ENCODE measurements at regions not wholly inside any gene's neighbourhood (a gene's known extent, or its start where the extent isn't known, plus 50 kb on each side); places are given as distances from the start of the nearest gene placed in this dataset.

GRCh38 chr4:136002316-136002715 lies 1530.0 kb downstream of the PCDH18 start (continued):
- TF ChIP-seq, protein P1, sequence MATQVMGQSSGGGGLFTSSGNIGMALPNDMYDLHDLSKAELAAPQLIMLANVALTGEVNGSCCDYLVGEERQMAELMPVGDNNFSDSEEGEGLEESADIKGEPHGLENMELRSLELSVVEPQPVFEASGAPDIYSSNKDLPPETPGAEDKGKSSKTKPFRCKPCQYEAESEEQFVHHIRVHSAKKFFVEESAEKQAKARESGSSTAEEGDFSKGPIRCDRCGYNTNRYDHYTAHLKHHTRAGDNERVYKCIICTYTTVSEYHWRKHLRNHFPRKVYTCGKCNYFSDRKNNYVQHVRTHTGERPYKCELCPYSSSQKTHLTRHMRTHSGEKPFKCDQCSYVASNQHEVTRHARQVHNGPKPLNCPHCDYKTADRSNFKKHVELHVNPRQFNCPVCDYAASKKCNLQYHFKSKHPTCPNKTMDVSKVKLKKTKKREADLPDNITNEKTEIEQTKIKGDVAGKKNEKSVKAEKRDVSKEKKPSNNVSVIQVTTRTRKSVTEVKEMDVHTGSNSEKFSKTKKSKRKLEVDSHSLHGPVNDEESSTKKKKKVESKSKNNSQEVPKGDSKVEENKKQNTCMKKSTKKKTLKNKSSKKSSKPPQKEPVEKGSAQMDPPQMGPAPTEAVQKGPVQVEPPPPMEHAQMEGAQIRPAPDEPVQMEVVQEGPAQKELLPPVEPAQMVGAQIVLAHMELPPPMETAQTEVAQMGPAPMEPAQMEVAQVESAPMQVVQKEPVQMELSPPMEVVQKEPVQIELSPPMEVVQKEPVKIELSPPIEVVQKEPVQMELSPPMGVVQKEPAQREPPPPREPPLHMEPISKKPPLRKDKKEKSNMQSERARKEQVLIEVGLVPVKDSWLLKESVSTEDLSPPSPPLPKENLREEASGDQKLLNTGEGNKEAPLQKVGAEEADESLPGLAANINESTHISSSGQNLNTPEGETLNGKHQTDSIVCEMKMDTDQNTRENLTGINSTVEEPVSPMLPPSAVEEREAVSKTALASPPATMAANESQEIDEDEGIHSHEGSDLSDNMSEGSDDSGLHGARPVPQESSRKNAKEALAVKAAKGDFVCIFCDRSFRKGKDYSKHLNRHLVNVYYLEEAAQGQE (IDR thresholded peaks at IDR 0.05; ENCODE audit: low read depth), result no peak
- TF ChIP-seq EGR1 (IDR thresholded peaks at IDR 0.05; ENCODE audit: low read depth) (no peak), CTCF (IDR thresholded peaks at IDR 0.05 in 2 of 3, conservative IDR thresholded peaks at IDR 0.05 in 1 of 3; ENCODE audit: borderline replicate concordance in 1 of 3, insufficient read depth in 1 of 3, low read depth in 2 of 3, low read length in 2 of 3) (no peak)

GRCh38 chr4:136001791-136002190 lies 1530.5 kb downstream of the PCDH18 start:
- no peak overlapping the region for H3K4me2 ChIP-seq (ENCODE audit: low read length)
- DNase-seq (ENCODE audit: low read depth, low spot score), result no peak
- no peak for ATAC-seq
- ChIA-PET CTCF (no interaction called here), RAD21 (ENCODE audit: low non-redundant PET in 1 of 2, low total read pairs in 2 of 2, uncharacterized antibody in 2 of 2, unreplicated experiment in 2 of 2) (no interaction called here), POLR2A (no interaction called here)
- H2AFZ ChIP-seq (ENCODE audit: low read depth, low read length, poor library complexity, severe bottlenecking), result no peak overlapping the region
- no TSS peak for BruUV-seq (replicated peaks)
- no peak overlapping the region for H3K27ac ChIP-seq (ENCODE audit: low read depth, low read length)
- H3K9ac ChIP-seq (ENCODE audit: low read length), result no peak overlapping the region
- intact Hi-C loops (cut with micrococcal nuclease), result no loop called here
- H3K79me2 ChIP-seq (ENCODE audit: insufficient read depth, low read length), result no peaks in the 10 kb centered on the region
- no peaks in the 10 kb centered on the region for H3K9me3 ChIP-seq (ENCODE audit: control insufficient read depth in 1 of 2, insufficient read depth in 1 of 2, low read depth in 1 of 2, low read length in 2 of 2)
- H3K36me3 ChIP-seq (ENCODE audit: control insufficient read depth in 1 of 2, insufficient read depth in 2 of 2, low read length in 2 of 2), result no peaks in the 10 kb centered on the region
- no peaks in the 10 kb centered on the region for H3K27me3 ChIP-seq (ENCODE audit: insufficient read depth, low read length)
- H3K9me2 ChIP-seq (ENCODE audit: insufficient read depth), result no peaks in the 10 kb centered on the region
- H4K20me1 ChIP-seq (ENCODE audit: insufficient read depth), result no peaks in the 10 kb centered on the region
- no peaks in the 10 kb centered on the region for H3K4me1 ChIP-seq (ENCODE audit: control insufficient read depth in 1 of 2, insufficient read depth in 2 of 2, low read length in 2 of 2)
- H3K4me3 ChIP-seq (replicated peaks in 1 of 2; ENCODE audit: low read depth in 1 of 2, low read length in 2 of 2), result no peak overlapping the region
- TF ChIP-seq, protein P1 (IDR thresholded peaks at IDR 0.05; ENCODE audit: low read depth), result no peak
- TF ChIP-seq SP1 (IDR thresholded peaks at IDR 0.05; ENCODE audit: low read depth), result no peak
- TF ChIP-seq EZH2phosphoT487 (IDR thresholded peaks at IDR 0.05; ENCODE audit: borderline replicate concordance), result no peak
- TF ChIP-seq SIN3A (IDR thresholded peaks at IDR 0.05; ENCODE audit: low read depth), result no peak
- no peak for TF ChIP-seq EZH2 (IDR thresholded peaks at IDR 0.05)
- TF ChIP-seq CEBPB (IDR thresholded peaks at IDR 0.05; ENCODE audit: low read depth), result no peak
- TF ChIP-seq FOSL1 (IDR thresholded peaks at IDR 0.05; ENCODE audit: low read depth), result no peak
- TF ChIP-seq MAX (IDR thresholded peaks at IDR 0.05), result no peak
- no peak for TF ChIP-seq TCF7L2 (IDR thresholded peaks at IDR 0.05; ENCODE audit: borderline replicate concordance, extremely low read depth, insufficient read depth, insufficient read length)
- no peak for TF ChIP-seq ZBTB33 (IDR thresholded peaks at IDR 0.05; ENCODE audit: extremely low read depth, insufficient replicate concordance, low read length)

All from HCT116 (cell line).